SK-N-SH (cell line): ENCODE measurements at regions not wholly inside any gene's neighbourhood (a gene's known extent, or its start where the extent isn't known, plus 50 kb on each side); places are given as distances from the start of the nearest gene placed in this dataset.

Experiments
- CTCF ChIA-PET: fragments of 300-600, 350-600 bp; formaldehyde crosslinking; extraction: SDS; loops from one replicate; lab custom pipeline; 2021; lab: Yijun Ruan, JAX
- POLR2A ChIA-PET: fragments of 350-600 bp; sonication (Branson Sonifier 250); formaldehyde crosslinking; extraction: SDS; loops from one replicate; lab custom pipeline; 2020; ENCODE audit warnings: antibody characterized with exemption, inconsistent platforms; lab: Yijun Ruan, JAX
- DNase-seq: peaks from one replicate; pipeline ENCODE4 v3.0.0; 2012
- H2AFZ ChIP-seq: fragments of 200-600 bp; sonication (generic); 2 replicates; pipeline ENCODE4 v1.8.1; 2016; ENCODE audit warnings: antibody characterized with exemption, mild to moderate bottlenecking, low read depth
- H3F3A ChIP-seq: fragments of 200-600 bp; sonication (generic); replicated peaks from 2 replicates; pipeline ENCODE3; 2016; ENCODE audit warnings: antibody characterized with exemption, mild to moderate bottlenecking; ENCODE audit not compliant: insufficient read depth
- H3K27ac ChIP-seq, 2 experiments: fragments of 200-500 bp in 1 of 2; fragments of 200-600 bp in 1 of 2; sonication (Bioruptor generic) in 1 of 2; sonication (generic), shearing (Covaris generic) in 1 of 2; 2 replicates each; pipeline versions ENCODE4 v1.5.1 to v1.6.1; 2014 to 2016; ENCODE audit warnings: low read depth in 2 of 2, inconsistent platforms in 1 of 2, low read length in 1 of 2, mild to moderate bottlenecking in 1 of 2, mixed read lengths in 1 of 2
- H3K27me3 ChIP-seq: fragments of 200-600 bp; sonication (generic), shearing (Covaris generic); 2 replicates; pipeline ENCODE4 v1.6.1; 2016; ENCODE audit warnings: mixed run types; ENCODE audit not compliant: insufficient read depth
- H3K36me3 ChIP-seq, 2 experiments: fragments of 200-500 bp in 1 of 2; fragments of 200-600 bp in 1 of 2; sonication (Bioruptor generic) in 1 of 2; sonication (generic) in 1 of 2; replicated peaks in 1 of 2; 2 replicates each; pipeline versions ENCODE3 to v1.5.1; 2014 to 2016; ENCODE audit warnings: low read length in 1 of 2, mild to moderate bottlenecking in 1 of 2; ENCODE audit not compliant: insufficient read depth in 2 of 2, control insufficient read depth in 1 of 2
- H3K4me1 ChIP-seq, 2 experiments: fragments of 200-500 bp in 1 of 2; fragments of 200-600 bp in 1 of 2; sonication (Bioruptor generic) in 1 of 2; sonication (generic), shearing (Covaris generic) in 1 of 2; 2 replicates each; pipeline versions ENCODE4 v1.5.1 to v1.6.1; 2014 to 2016; ENCODE audit warnings: low read depth in 1 of 2, low read length in 1 of 2, mixed run types in 1 of 2; ENCODE audit not compliant: insufficient read depth in 2 of 2, control insufficient read depth in 1 of 2
- H3K4me2 ChIP-seq: fragments of 200-600 bp; sonication (generic), shearing (Covaris generic); 2 replicates; pipeline ENCODE4 v1.6.1; 2017; ENCODE audit warnings: mixed run types
- H3K4me3 ChIP-seq, 2 experiments: fragments of 200-500 bp in 1 of 2; fragments of 200-600 bp in 1 of 2; sonication (Bioruptor generic) in 1 of 2; sonication (generic), shearing (Covaris generic) in 1 of 2; 2 replicates each; pipeline versions ENCODE4 v1.5.1 to v1.8.1; 2014 to 2016; ENCODE audit warnings: low read depth in 2 of 2, inconsistent platforms in 1 of 2, low read length in 1 of 2, mild to moderate bottlenecking in 1 of 2, mixed read lengths in 1 of 2, moderate library complexity in 1 of 2
- H3K79me2 ChIP-seq: fragments of 200-600 bp; sonication (generic); 2 replicates; pipeline ENCODE4 v1.8.1; 2017; ENCODE audit warnings: mild to moderate bottlenecking; ENCODE audit not compliant: insufficient read depth
- H3K9ac ChIP-seq: fragments of 200-600 bp; sonication (generic); 2 replicates; pipeline ENCODE4 v1.6.1; 2017; ENCODE audit warnings: mixed run types
- H3K9me2 ChIP-seq: fragments of 200-600 bp; sonication (generic); 2 replicates; pipeline ENCODE4 v1.6.1; 2017; ENCODE audit warnings: mixed run types
- H3K9me3 ChIP-seq: fragments of 200-600 bp; sonication (generic); 2 replicates; pipeline ENCODE4 v1.6.1; 2017; ENCODE audit warnings: mixed run types, mild to moderate bottlenecking, moderate library complexity
- H4K20me1 ChIP-seq: fragments of 200-600 bp; sonication (generic); 2 replicates; pipeline ENCODE4 v1.6.1; 2017; ENCODE audit warnings: mild to moderate bottlenecking, mixed run types; ENCODE audit not compliant: insufficient read depth
- ELF1 ChIP-seq: IDR thresholded peaks from 2 replicates; pipeline ENCODE4 v1.4.0; 2012
- FOSL2 ChIP-seq: IDR thresholded peaks from 2 replicates; pipeline ENCODE4 v1.4.0; 2012; ENCODE audit warnings: low read depth, mild to moderate bottlenecking, moderate library complexity, borderline replicate concordance
- FOXM1 ChIP-seq: IDR thresholded peaks from 2 replicates; pipeline ENCODE4 v1.4.0; 2012; ENCODE audit warnings: low read depth, mild to moderate bottlenecking
- GABPA ChIP-seq: IDR thresholded peaks from 2 replicates; pipeline ENCODE4 v1.4.0; 2012; ENCODE audit warnings: low read depth, mild to moderate bottlenecking
- IRF3 ChIP-seq: fragments of 150-350 bp; IDR thresholded peaks from 2 replicates; pipeline ENCODE4 v1.6.1; 2016; ENCODE audit warnings: mild to moderate bottlenecking, low read depth, low read length
- JUND ChIP-seq: IDR thresholded peaks from 2 replicates; pipeline ENCODE4 v1.4.0; 2012
- MAX ChIP-seq: IDR thresholded peaks from 2 replicates; pipeline ENCODE4 v1.4.0; 2012; ENCODE audit warnings: low read depth
- NFIC ChIP-seq: IDR thresholded peaks from 2 replicates; pipeline ENCODE4 v1.4.0; 2012; ENCODE audit warnings: borderline replicate concordance
- NRF1 ChIP-seq: IDR thresholded peaks from 2 replicates; pipeline ENCODE4 v1.6.1; 2012; ENCODE audit warnings: low read depth, mild to moderate bottlenecking, low read length
- POLR2AphosphoS5 ChIP-seq: IDR thresholded peaks from 2 replicates; pipeline ENCODE4 v1.6.1; 2012; ENCODE audit warnings: low read depth, low read length
- RCOR1 ChIP-seq: fragments of 150-350 bp; IDR thresholded peaks from 2 replicates; pipeline ENCODE4 v1.6.1; 2017; ENCODE audit warnings: antibody characterized with exemption, low read length
- TAF1 ChIP-seq: IDR thresholded peaks from 2 replicates; pipeline ENCODE4 v1.6.1; 2012; ENCODE audit warnings: low read depth, mild to moderate bottlenecking, low read length, moderate library complexity, borderline replicate concordance
- TCF12 ChIP-seq: IDR thresholded peaks from 2 replicates; pipeline ENCODE4 v1.4.0; 2012
- USF1 ChIP-seq: IDR thresholded peaks from 2 replicates; pipeline ENCODE4 v1.4.0; 2012; ENCODE audit warnings: low read depth, borderline replicate concordance
- YY1 ChIP-seq: IDR thresholded peaks from 2 replicates; pipeline ENCODE4 v1.4.0; 2012; ENCODE audit warnings: low read depth, mild to moderate bottlenecking
- WGBS: methylation state at CpG from one replicate; pipeline ENCODE4 v1.1.6; 2017; ENCODE audit warnings: low lambda C conversion rate; 5-methylcytosine and 5-hydroxymethylcytosine counted together

DNA sequence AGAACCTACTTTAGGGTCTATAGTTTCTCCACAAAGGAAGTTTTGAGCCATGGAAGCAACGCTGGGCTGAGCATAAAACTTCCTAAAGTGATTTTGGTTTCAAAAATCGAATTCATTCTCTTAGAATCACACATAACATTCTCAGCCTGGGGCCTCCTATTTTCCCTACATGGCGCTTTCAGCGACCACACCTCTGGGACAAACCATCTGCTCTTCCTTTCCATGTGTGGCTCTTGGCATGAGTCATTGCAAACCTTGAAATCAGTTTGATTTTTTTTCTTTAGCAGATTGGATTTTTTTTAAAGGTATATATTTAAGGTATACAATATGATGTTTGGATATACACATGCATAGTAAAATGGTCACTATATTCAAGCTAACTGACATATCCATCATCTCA is 72.5 kb upstream of the APCDD1 start:
- no peak for TF ChIP-seq ELF1
- no peak for TF ChIP-seq JUND
- TF ChIP-seq IRF3, result no peak
- no peak for TF ChIP-seq TAF1
- no peak for TF ChIP-seq USF1
- TF ChIP-seq GABPA, result no peak
- TF ChIP-seq RCOR1, result no peak
- H3K4me1 ChIP-seq, result no peaks in the 10 kb centered on the region
- 6% methylated on average over 4 of the region's 4 CpGs for WGBS

GRCh38 chr18:10386049-10386448 is 68.4 kb upstream of the APCDD1 start:
- POLR2A ChIA-PET, result no interaction called here
- Histone ChIP-seq H3K4me3 (no peak overlapping the region), H3K9ac (no peak overlapping the region), H3K9me2 (no peaks in the 10 kb centered on the region), H4K20me1 (no peaks in the 10 kb centered on the region), H3K36me3 (no peaks in the 10 kb centered on the region), H2AFZ (no peak overlapping the region), H3K27me3 (no peaks in the 10 kb centered on the region), H3F3A (no peaks in the 10 kb centered on the region), H3K4me2 (no peak overlapping the region), H3K4me1 (no peaks in the 10 kb centered on the region), H3K27ac (no peak overlapping the region), H3K9me3 (no peaks in the 10 kb centered on the region), H3K79me2 (no peaks in the 10 kb centered on the region)
- CTCF ChIA-PET, result no interaction called here
- WGBS, result 39% methylated on average over 4 of the region's 4 CpGs
- TF ChIP-seq MAX, result no peak
- TF ChIP-seq NRF1, result no peak
- TF ChIP-seq TCF12, result no peak
- TF ChIP-seq FOXM1, result no peak
- TF ChIP-seq NFIC, result no peak
- no peak for TF ChIP-seq POLR2AphosphoS5
- no peak for TF ChIP-seq FOSL2
- TF ChIP-seq YY1, result no peak
- no peak for DNase-seq

More for the DNA sequence above, 72.5 kb upstream of the APCDD1 start:
- DNase-seq, result no peak
- Histone ChIP-seq H3K4me2 (no peak overlapping the region), H2AFZ (no peak overlapping the region), H3K36me3 (no peaks in the 10 kb centered on the region), H3K27ac (no peak overlapping the region), H3K79me2 (no peaks in the 10 kb centered on the region), H3K9ac (no peak overlapping the region), H3K9me2 (no peaks in the 10 kb centered on the region), H3F3A (no peaks in the 10 kb centered on the region), H3K27me3 (no peaks in the 10 kb centered on the region; the same call in 1 of the 2 replicates), H3K4me3 (no peak overlapping the region), H3K9me3 (no peaks in the 10 kb centered on the region), H4K20me1 (no peaks in the 10 kb centered on the region)
- ChIA-PET CTCF (no interaction called here), POLR2A (no interaction called here)
